A673 (cell line): ENCODE measurements at regions not wholly inside any gene's neighbourhood (a gene's known extent, or its start where the extent isn't known, plus 50 kb on each side); places are given as distances from the start of the nearest gene placed in this dataset.

ENCODE experiments used
- BruUV-seq: library from RNA; stranded (reverse); fragments of 400-500 nt; replicated peaks from 2 replicates; lab custom pipeline; 2021; lab: Mats Ljungman, UMichigan
- CTCF ChIA-PET: fragments of 300-600 bp; sonication (Branson Sonifier 250); formaldehyde crosslinking; loops from one replicate; lab custom pipeline; 2022; ENCODE audit warnings: antibody characterized with exemption; lab: Charles Lee
- POLR2A ChIA-PET: fragments of 300-600 bp; sonication (Branson Sonifier 250); formaldehyde crosslinking; loops from one replicate; lab custom pipeline; 2022; ENCODE audit warnings: antibody characterized with exemption; ENCODE audit not compliant: low non-redundant PET; lab: Charles Lee
- DNase-seq: peaks from one replicate; pipeline ENCODE4 v3.0.0-alpha.2; 2015; ENCODE audit warnings: low spot score
- H3K27ac ChIP-seq: fragments of 200-600 bp; sonication (generic); 2 replicates; pipeline ENCODE4 v1.5.1; 2016; ENCODE audit warnings: mixed run types, low read depth, mild to moderate bottlenecking, mixed read lengths, antibody characterized with exemption, low read length; ENCODE audit not compliant: poor library complexity, severe bottlenecking
- H3K27me3 ChIP-seq: fragments of 200-600 bp; sonication (generic); replicated peaks from 2 replicates; pipeline ENCODE4 v1.6.1; 2017; ENCODE audit warnings: mixed run types, low read depth, mild to moderate bottlenecking, mixed read lengths, antibody characterized with exemption, low read length; ENCODE audit not compliant: insufficient read depth, poor library complexity
- H3K36me3 ChIP-seq: fragments of 200-600 bp; sonication (generic); 2 replicates; pipeline ENCODE4 v1.6.1; 2016; ENCODE audit warnings: mixed run types, mild to moderate bottlenecking, mixed read lengths, antibody characterized with exemption, low read length; ENCODE audit not compliant: insufficient read depth, poor library complexity, severe bottlenecking
- H3K4me1 ChIP-seq: fragments of 200-600 bp; sonication (generic); 2 replicates; pipeline ENCODE4 v1.6.1; 2017; ENCODE audit warnings: mixed run types, mild to moderate bottlenecking, mixed read lengths, antibody characterized with exemption, low read length; ENCODE audit not compliant: insufficient read depth, poor library complexity, severe bottlenecking
- H3K4me3 ChIP-seq: fragments of 200-600 bp; sonication (generic); 2 replicates; pipeline ENCODE4 v1.5.1; 2016; ENCODE audit warnings: low read depth, mixed run types, mild to moderate bottlenecking, mixed read lengths, low read length; ENCODE audit not compliant: poor library complexity, severe bottlenecking
- H3K9me3 ChIP-seq: fragments of 200-600 bp; sonication (generic); 2 replicates; pipeline ENCODE4 v1.6.1; 2016; ENCODE audit warnings: mixed run types, low read depth, mild to moderate bottlenecking, mixed read lengths, antibody characterized with exemption, low read length; ENCODE audit not compliant: poor library complexity, severe bottlenecking
- CTCF ChIP-seq: fragments of 300-800, 200-600 bp; sonication (generic); conservative IDR thresholded peaks from 2 replicates; pipeline ENCODE4 v1.5.1; 2017; ENCODE audit warnings: low read depth, mild to moderate bottlenecking, antibody characterized with exemption, low read length, moderate library complexity, mixed read lengths
- EZH2 ChIP-seq: fragments of 200-600 bp; sonication (generic); IDR thresholded peaks from 2 replicates; pipeline ENCODE4 v1.6.1; 2017; ENCODE audit warnings: borderline replicate concordance, low read depth, mild to moderate bottlenecking, mixed read lengths, antibody characterized with exemption, low read length; ENCODE audit not compliant: poor library complexity, severe bottlenecking
- intact Hi-C: fragments of 100-400 bp; cut with micrococcal nuclease; formaldehyde crosslinking; loops from one replicate; pipeline ENCODE4 v1.10.0; 2022; ENCODE audit not compliant: unreplicated experiment

GRCh38 chr4:30160140-30160539 is 560.0 kb upstream of the PCDH7 start:
- no peak for DNase-seq
- BruUV-seq: no TSS peak
- no peaks in the 10 kb centered on the region for H3K4me1 ChIP-seq
- no peaks in the 10 kb centered on the region for H3K27me3 ChIP-seq
- no peak for TF ChIP-seq EZH2
- no peak for TF ChIP-seq CTCF
- H3K27ac ChIP-seq: no peak overlapping the region
- H3K4me3 ChIP-seq: no peak overlapping the region
- intact Hi-C loops: no loop called here
- no peaks in the 10 kb centered on the region for H3K9me3 ChIP-seq
- H3K36me3 ChIP-seq: no peaks in the 10 kb centered on the region
- POLR2A ChIA-PET: no interaction called here
- CTCF ChIA-PET: no interaction called here

GRCh38 chr4:30172416-30172815 is 547.8 kb upstream of the PCDH7 start:
- CTCF ChIA-PET: no interaction called here
- H3K27ac ChIP-seq: no peak overlapping the region
- intact Hi-C loops: no loop called here

GRCh38 chr4:30181512-30181911 is 538.7 kb upstream of the PCDH7 start:
- H3K27me3 ChIP-seq: no peaks in the 10 kb centered on the region
- intact Hi-C loops: no loop called here
- H3K4me1 ChIP-seq: no peaks in the 10 kb centered on the region
- no TSS peak for BruUV-seq
- H3K27ac ChIP-seq: no peak overlapping the region
- ChIA-PET POLR2A (no interaction called here), CTCF (no interaction called here)
- no peaks in the 10 kb centered on the region for H3K36me3 ChIP-seq
- H3K9me3 ChIP-seq: peaks cover 3% of the 10 kb centered on the region
- H3K4me3 ChIP-seq: no peak overlapping the region
- TF ChIP-seq CTCF (no peak), EZH2 (no peak)
- DNase-seq: no peak

More at GRCh38 chr4:30172416-30172815, 547.8 kb upstream of the PCDH7 start:
- H3K9me3 ChIP-seq: no peaks in the 10 kb centered on the region
- no peaks in the 10 kb centered on the region for H3K36me3 ChIP-seq
- no peak for DNase-seq
- no TSS peak for BruUV-seq
- H3K27me3 ChIP-seq: no peaks in the 10 kb centered on the region
- H3K4me3 ChIP-seq: no peak overlapping the region
- POLR2A ChIA-PET: no interaction called here
- no peak for TF ChIP-seq CTCF
- TF ChIP-seq EZH2: no peak
- H3K4me1 ChIP-seq: no peaks in the 10 kb centered on the region
